ENCODE measurements at regions not wholly inside any gene's neighbourhood (a gene's known extent, or its start where the extent isn't known, plus 50 kb on each side); places are given as distances from the start of the nearest gene placed in this dataset.

DNA sequence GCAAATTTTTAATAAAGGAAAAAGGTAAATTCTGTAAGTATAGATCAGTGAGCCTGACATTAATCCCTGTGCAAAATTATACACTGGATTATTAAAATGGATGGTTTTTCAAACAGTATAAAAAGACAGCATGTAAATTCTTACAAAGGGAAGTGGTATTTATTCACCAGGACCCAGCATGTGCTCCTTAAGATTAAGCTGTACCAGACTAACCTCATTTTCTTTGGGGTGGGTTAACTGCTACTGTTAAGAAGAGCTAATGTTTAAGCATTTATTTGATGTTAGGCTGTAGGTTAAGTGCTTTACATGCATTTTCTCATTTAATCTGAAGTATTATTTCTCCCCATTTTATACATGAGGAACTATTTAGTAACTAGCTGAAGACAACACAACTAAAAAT lies 60.3 kb upstream of the RFX3 start:
- TF ChIP-seq CTCF (IDR thresholded peaks at IDR 0.05; ENCODE audit: low read depth, low read length) = no peak
- DNase-seq (ENCODE audit: extremely low read depth, low read depth) = no peak

GRCh38 chr9:3585606-3586005 lies 59.8 kb upstream of the RFX3 start:
- DNase-seq (ENCODE audit: extremely low read depth, low read depth) = no peak
- no peak for TF ChIP-seq CTCF (IDR thresholded peaks at IDR 0.05; ENCODE audit: low read depth, low read length)

DNA sequence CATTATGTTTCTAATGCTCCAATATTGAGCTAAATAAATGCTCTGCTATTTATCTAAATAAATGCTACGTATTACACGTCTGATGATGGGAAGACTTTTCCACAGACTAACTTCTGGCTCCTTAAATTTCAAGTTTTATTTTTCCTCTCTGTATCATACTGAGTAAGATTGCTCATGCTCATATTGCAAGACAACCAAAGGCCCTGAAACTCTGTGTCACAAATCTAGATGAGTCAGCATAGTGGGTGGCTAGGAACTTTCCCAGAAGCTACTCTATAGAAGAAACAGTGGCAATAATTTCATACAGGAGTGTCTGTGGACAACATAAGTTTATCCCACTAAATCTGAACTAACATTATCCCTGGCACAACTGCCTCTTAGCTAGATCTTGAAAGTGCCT lies 53.0 kb upstream of the RFX3 start:
- no peak for TF ChIP-seq CTCF (IDR thresholded peaks at IDR 0.05; ENCODE audit: low read depth, low read length)
- peak; percentile 5 for DNase-seq (ENCODE audit: extremely low read depth, low read depth)

- DNase-seq (ENCODE audit: extremely low read depth, low read depth) = no peak
- no peak for TF ChIP-seq CTCF (IDR thresholded peaks at IDR 0.05; ENCODE audit: low read depth, low read length)
Observed at GRCh38 chr9:3576328-3576727, 50.5 kb upstream of the RFX3 start.

GRCh38 chr9:3575821-3576220 lies 50.0 kb upstream of the RFX3 start:
- TF ChIP-seq CTCF (IDR thresholded peaks at IDR 0.05; ENCODE audit: low read depth, low read length) = no peak
- DNase-seq (ENCODE audit: extremely low read depth, low read depth) = no peak

Data from AG09319 (cell line).